Gastroesophageal sphincter (tissue), 3 donors: ENCODE measurements at regions not wholly inside any gene's neighbourhood (a gene's known extent, or its start where the extent isn't known, plus 50 kb on each side); places are given as distances from the start of the nearest gene placed in this dataset.

ENCODE experiments used
- CTCF ChIP-seq, 4 experiments: fragments of 200-600 bp in 2 of 4; fragments of 450-650 bp in 2 of 4; sonication (generic) in 1 of 4; IDR thresholded peaks; one replicate each; pipeline ENCODE4 v1.5.1; 2017 to 2019; ENCODE audit warnings: antibody characterized with exemption in 4 of 4, mild to moderate bottlenecking in 2 of 4, moderate library complexity in 2 of 4
- POLR2A ChIP-seq, 2 donors: fragments of 450-650 bp; IDR thresholded peaks; one replicate each; pipeline ENCODE4 v1.6.1; 2017; ENCODE audit warnings: antibody characterized with exemption in 2 of 2, mild to moderate bottlenecking in 2 of 2, moderate library complexity in 1 of 2

- TF ChIP-seq CTCF (IDR thresholded peaks at IDR 0.05) (no peak), POLR2A (IDR thresholded peaks at IDR 0.05) (no peak)
These were observed 738.3 kb upstream of the KIRREL3 start for GRCh38 chr11:127738771-127739286.
